OCI-LY1 (cell line): ENCODE measurements at regions not wholly inside any gene's neighbourhood (a gene's known extent, or its start where the extent isn't known, plus 50 kb on each side); places are given as distances from the start of the nearest gene placed in this dataset.

Experiments
- H2AFZ ChIP-seq: fragments of 200-600 bp; sonication (generic), shearing (Covaris generic); 2 replicates; pipeline ENCODE4 v1.6.0; 2014; ENCODE audit warnings: antibody characterized with exemption, mild to moderate bottlenecking, low read length
- H3F3A ChIP-seq: fragments of 200-600 bp; sonication (generic), shearing (Covaris generic); 2 replicates; pipeline ENCODE4 v1.6.0; 2014; ENCODE audit warnings: mild to moderate bottlenecking, antibody characterized with exemption, low read length, moderate library complexity; ENCODE audit not compliant: insufficient read depth
- H3K27ac ChIP-seq: fragments of 200-600 bp; sonication (generic); 2 replicates; pipeline ENCODE4 v1.5.1; 2014; ENCODE audit warnings: low read length, mixed run types, mild to moderate bottlenecking, low read depth; ENCODE audit not compliant: poor library complexity, severe bottlenecking
- H3K27me3 ChIP-seq: fragments of 200-600 bp; sonication (generic); 2 replicates; pipeline ENCODE4 v1.6.0; 2014; ENCODE audit warnings: antibody characterized with exemption, mild to moderate bottlenecking, low read length, moderate library complexity; ENCODE audit not compliant: insufficient read depth
- H3K36me3 ChIP-seq: fragments of 200-600 bp; sonication (generic); 2 replicates; pipeline ENCODE4 v1.6.1; 2014; ENCODE audit warnings: mild to moderate bottlenecking, antibody characterized with exemption, low read length, moderate library complexity, mixed read lengths; ENCODE audit not compliant: insufficient read depth
- H3K4me1 ChIP-seq: fragments of 200-600 bp; sonication (generic); 2 replicates; pipeline ENCODE4 v1.5.1; 2014; ENCODE audit warnings: mild to moderate bottlenecking, low read length, moderate library complexity; ENCODE audit not compliant: insufficient read depth, severe bottlenecking
- H3K4me2 ChIP-seq: fragments of 200-600 bp; sonication (generic), shearing (Covaris generic); 2 replicates; pipeline ENCODE4 v1.6.1; 2014; ENCODE audit warnings: low read length
- H3K4me3 ChIP-seq: fragments of 200-600 bp; sonication (generic); 2 replicates; pipeline ENCODE4 v1.5.1; 2014; ENCODE audit warnings: low read length, low read depth, mild to moderate bottlenecking, mixed read lengths; ENCODE audit not compliant: poor library complexity, severe bottlenecking
- H3K79me2 ChIP-seq: fragments of 200-600 bp; shearing (Covaris generic); 2 replicates; pipeline ENCODE4 v1.6.1; 2016; ENCODE audit warnings: mixed run types, low read length, mixed read lengths; ENCODE audit not compliant: insufficient read depth
- H3K9ac ChIP-seq: fragments of 200-600 bp; sonication (generic), shearing (Covaris generic); 2 replicates; pipeline ENCODE4 v1.6.1; 2014; ENCODE audit warnings: mild to moderate bottlenecking, low read length, mixed read lengths
- H3K9me2 ChIP-seq: fragments of 200-600 bp; sonication (generic), shearing (Covaris generic); 2 replicates; pipeline ENCODE4 v1.6.1; 2014; ENCODE audit warnings: low read depth, mild to moderate bottlenecking, low read length, mixed read lengths
- H3K9me3 ChIP-seq: fragments of 200-600 bp; shearing (Covaris generic); 2 replicates; pipeline ENCODE4 v1.6.1; 2014; ENCODE audit warnings: low read length, mixed read lengths
- H4K20me1 ChIP-seq: fragments of 200-600 bp; sonication (generic), shearing (Covaris generic); 2 replicates; pipeline ENCODE4 v1.6.0; 2016; ENCODE audit warnings: mild to moderate bottlenecking, low read length; ENCODE audit not compliant: insufficient read depth
- EZH2 ChIP-seq: fragments of 200-600 bp; sonication (generic), shearing (Covaris generic); IDR thresholded peaks from 2 replicates; pipeline ENCODE4 v1.8.0; 2017; ENCODE audit warnings: borderline replicate concordance, mixed run types, mild to moderate bottlenecking, antibody characterized with exemption, low read length, moderate library complexity, mixed read lengths
- TF ChIP-seq, protein P1 (sequence below): fragments of 200-600 bp; sonication (generic), shearing (Covaris generic); IDR thresholded peaks from 2 replicates; pipeline ENCODE4 v1.5.1; 2017; ENCODE audit warnings: mild to moderate bottlenecking, antibody characterized with exemption, low read length, moderate library complexity, mixed read lengths

DNA sequence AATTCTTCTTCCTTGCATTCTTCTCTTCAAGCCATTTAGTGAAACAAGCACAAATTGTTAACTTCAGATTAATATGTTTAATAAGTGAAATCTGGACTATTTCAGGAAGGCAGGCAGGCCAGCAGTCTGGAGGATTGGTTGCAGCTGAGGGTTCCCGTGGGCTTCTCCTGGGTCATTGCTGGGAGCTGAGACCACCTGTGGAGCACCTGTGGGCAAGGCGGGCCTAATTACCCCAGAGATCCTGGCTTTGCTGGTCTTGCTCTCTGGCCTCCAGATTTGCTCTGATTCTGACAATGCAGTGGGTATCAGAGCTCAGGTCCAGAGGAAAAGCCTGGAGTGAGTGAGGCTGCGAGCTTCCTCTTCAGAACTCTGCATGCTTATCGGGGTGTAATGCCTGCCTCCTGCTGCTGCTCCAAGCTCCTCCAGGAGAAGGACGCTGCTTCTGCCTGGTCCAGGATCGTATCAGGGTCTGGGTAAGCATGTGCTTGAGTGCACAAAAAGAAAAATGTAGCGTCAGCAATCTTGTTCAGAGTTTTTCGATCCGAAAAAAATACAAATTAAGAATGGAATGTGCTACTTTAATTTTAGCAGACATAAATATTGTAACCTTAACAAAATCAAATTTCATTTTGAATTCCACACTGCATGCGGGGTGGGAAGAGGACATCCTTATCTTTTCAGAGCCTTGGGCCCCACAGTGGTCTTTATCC, 93.8 kb downstream of the TMEM30B start:
- H3K9ac ChIP-seq, result no peak overlapping the region
- no peak overlapping the region for H3K4me2 ChIP-seq
- H3K36me3 ChIP-seq, result no peaks in the 10 kb centered on the region
- H3K27ac ChIP-seq, result no peak overlapping the region
- no peaks in the 10 kb centered on the region for H3K79me2 ChIP-seq
- no peak for TF ChIP-seq EZH2
- TF ChIP-seq, protein P1, sequence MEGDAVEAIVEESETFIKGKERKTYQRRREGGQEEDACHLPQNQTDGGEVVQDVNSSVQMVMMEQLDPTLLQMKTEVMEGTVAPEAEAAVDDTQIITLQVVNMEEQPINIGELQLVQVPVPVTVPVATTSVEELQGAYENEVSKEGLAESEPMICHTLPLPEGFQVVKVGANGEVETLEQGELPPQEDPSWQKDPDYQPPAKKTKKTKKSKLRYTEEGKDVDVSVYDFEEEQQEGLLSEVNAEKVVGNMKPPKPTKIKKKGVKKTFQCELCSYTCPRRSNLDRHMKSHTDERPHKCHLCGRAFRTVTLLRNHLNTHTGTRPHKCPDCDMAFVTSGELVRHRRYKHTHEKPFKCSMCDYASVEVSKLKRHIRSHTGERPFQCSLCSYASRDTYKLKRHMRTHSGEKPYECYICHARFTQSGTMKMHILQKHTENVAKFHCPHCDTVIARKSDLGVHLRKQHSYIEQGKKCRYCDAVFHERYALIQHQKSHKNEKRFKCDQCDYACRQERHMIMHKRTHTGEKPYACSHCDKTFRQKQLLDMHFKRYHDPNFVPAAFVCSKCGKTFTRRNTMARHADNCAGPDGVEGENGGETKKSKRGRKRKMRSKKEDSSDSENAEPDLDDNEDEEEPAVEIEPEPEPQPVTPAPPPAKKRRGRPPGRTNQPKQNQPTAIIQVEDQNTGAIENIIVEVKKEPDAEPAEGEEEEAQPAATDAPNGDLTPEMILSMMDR, result no peak
- 0 out of 2 replicates have a peak, but pooled peaks cover 5% of the 10 kb centered on the region for H3K27me3 ChIP-seq
- no peaks in the 10 kb centered on the region for H3K9me2 ChIP-seq
- H3K9me3 ChIP-seq, result no peaks in the 10 kb centered on the region
- no peaks in the 10 kb centered on the region for H3F3A ChIP-seq
- no peak overlapping the region for H2AFZ ChIP-seq
- no peak overlapping the region for H3K4me3 ChIP-seq
- peaks cover 9% of the 10 kb centered on the region for H3K4me1 ChIP-seq
- H4K20me1 ChIP-seq, result no peaks in the 10 kb centered on the region

DNA sequence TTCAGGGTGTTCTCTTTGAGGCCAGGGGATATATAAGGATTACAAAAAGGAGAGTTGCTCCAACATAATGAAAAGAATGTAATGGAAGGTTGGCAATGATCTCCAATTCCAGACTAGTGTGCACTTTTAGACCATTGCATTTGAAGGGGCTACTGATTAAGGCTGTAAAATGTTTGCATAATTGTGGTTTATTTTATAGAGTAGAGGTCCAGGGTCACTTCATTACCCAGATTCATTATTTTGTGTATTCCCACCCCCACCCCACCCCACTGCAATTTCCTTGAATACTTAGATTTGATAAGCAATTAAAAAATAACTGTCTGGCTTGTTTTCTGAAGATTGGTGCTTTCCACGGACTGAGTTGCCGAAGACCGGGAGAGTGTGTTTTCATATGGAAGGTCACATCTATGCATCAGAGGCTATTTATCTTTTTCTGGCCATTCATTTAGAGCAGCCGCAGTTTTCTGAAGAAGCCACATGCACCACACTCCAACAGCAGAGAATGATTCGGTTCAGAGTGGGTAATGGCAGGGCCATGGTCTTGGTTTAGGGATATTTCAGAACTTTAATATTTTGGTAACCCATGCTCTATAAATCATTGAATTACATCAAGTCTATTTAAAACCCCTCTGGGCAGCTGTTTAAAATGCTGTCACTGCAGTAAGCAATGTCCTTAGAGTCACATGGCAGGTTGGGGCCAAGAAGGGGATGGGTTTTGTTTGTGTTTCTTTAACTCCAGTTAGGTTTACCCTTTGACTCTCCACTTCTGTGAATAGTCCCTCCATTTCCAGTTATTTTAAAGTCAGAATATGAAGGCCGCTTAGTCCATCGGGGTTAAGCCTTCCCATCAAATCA, 94.6 kb downstream of the TMEM30B start:
- 0 out of 2 replicates have a peak, but pooled peaks cover 5% of the 10 kb centered on the region for H3K27me3 ChIP-seq
- no peak overlapping the region for H3K9ac ChIP-seq
- no peaks in the 10 kb centered on the region for H3K9me3 ChIP-seq
- TF ChIP-seq, protein P1, result no peak
- TF ChIP-seq EZH2, result no peak
- H3K79me2 ChIP-seq, result no peaks in the 10 kb centered on the region
- no peaks in the 10 kb centered on the region for H3K9me2 ChIP-seq
- H2AFZ ChIP-seq, result no peak overlapping the region
- no peak overlapping the region for H3K4me2 ChIP-seq
- no peak overlapping the region for H3K4me3 ChIP-seq
- no peaks in the 10 kb centered on the region for H4K20me1 ChIP-seq
- peaks cover 9% of the 10 kb centered on the region for H3K4me1 ChIP-seq
- H3K27ac ChIP-seq, result no peak overlapping the region
- no peaks in the 10 kb centered on the region for H3K36me3 ChIP-seq
- no peaks in the 10 kb centered on the region for H3F3A ChIP-seq

DNA sequence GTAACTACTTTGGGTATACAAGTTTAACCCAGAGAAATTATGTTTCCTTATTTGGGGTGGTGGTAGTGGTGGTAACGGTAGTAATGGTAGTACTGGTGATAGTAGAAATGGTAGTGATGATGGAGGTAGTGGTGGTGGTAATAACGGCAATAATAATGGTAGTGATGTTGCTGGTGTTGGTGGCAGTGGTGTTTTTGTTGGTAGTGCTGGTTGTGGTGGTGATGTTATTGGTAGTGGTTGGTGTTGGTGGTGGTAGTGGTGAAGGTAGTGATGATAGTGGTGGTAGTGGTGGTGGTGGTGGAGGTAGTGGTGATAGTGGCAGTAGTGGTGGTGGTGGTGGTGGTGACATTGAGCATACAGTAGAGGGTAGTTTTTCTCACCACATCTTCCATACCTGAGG, 95.6 kb downstream of the TMEM30B start:
- Histone ChIP-seq H3F3A (no peaks in the 10 kb centered on the region), H3K4me2 (no peak overlapping the region), H3K36me3 (no peaks in the 10 kb centered on the region), H4K20me1 (no peaks in the 10 kb centered on the region), H3K27me3 (0 out of 2 replicates have a peak, but pooled peaks cover 5% of the 10 kb centered on the region), H3K4me1 (peaks cover 9% of the 10 kb centered on the region), H3K9me3 (no peaks in the 10 kb centered on the region), H3K9ac (no peak overlapping the region), H2AFZ (no peak overlapping the region), H3K79me2 (no peaks in the 10 kb centered on the region), H3K9me2 (no peaks in the 10 kb centered on the region), H3K27ac (no peak overlapping the region), H3K4me3 (no peak overlapping the region)
- TF ChIP-seq, protein P1, result no peak
- TF ChIP-seq EZH2, result no peak
